ENCODE measurements at regions not wholly inside any gene's neighbourhood (a gene's known extent, or its start where the extent isn't known, plus 50 kb on each side); places are given as distances from the start of the nearest gene placed in this dataset.

- no peaks in the 10 kb centered on the region for H3F3A ChIP-seq (ENCODE audit: low read length, unreplicated experiment)
- no peaks in the 10 kb centered on the region for H3K9me2 ChIP-seq (replicated peaks; ENCODE audit: low read length)
- H2AFZ ChIP-seq (ENCODE audit: low read length), result no peak overlapping the region
- H3K9me3 ChIP-seq (ENCODE audit: low read length), result no peaks in the 10 kb centered on the region
- TF ChIP-seq EZH2 (IDR thresholded peaks at IDR 0.05; ENCODE audit: low read length, unreplicated experiment), result no peak
- TF ChIP-seq CTCF (conservative IDR thresholded peaks at IDR 0.05; ENCODE audit: low read depth, low read length), result no peak
- no peak for TF ChIP-seq EZH2phosphoT487 (IDR thresholded peaks at IDR 0.05; ENCODE audit: borderline replicate concordance, low read length)
- no TSS peak for BruUV-seq (replicated peaks)
- H3K36me3 ChIP-seq (ENCODE audit: low read depth, low read length), result no peaks in the 10 kb centered on the region
- CTCF ChIA-PET, result interaction anchor here (0.6 kb wide), 1 partner anchor 688 kb away, joined by 3 read pairs; no protein-coding TSS in a partner anchor
- intact Hi-C loops (cut with micrococcal nuclease), result no loop called here
- no peak for DNase-seq
- H3K4me3 ChIP-seq (ENCODE audit: low read length), result no peak overlapping the region
- ATAC-seq, result no peak
- no peaks in the 10 kb centered on the region for H3K4me1 ChIP-seq (ENCODE audit: insufficient read depth, low read length)
- H3K27ac ChIP-seq (ENCODE audit: low read length), result no peak overlapping the region
- no peak overlapping the region for H3K9ac ChIP-seq (ENCODE audit: low read length)
- POLR2A ChIA-PET (ENCODE audit: unreplicated experiment), result no interaction called here
- no peak overlapping the region for H3K4me2 ChIP-seq (ENCODE audit: low read length)
- no peaks in the 10 kb centered on the region for H3K27me3 ChIP-seq (ENCODE audit: low read length)
- H4K20me1 ChIP-seq (ENCODE audit: low read length), result no peaks in the 10 kb centered on the region
- H3K79me2 ChIP-seq (ENCODE audit: low read length), result no peaks in the 10 kb centered on the region
Observed at GRCh38 chr12:30104971-30105370, 321.2 kb upstream of the TMTC1 start.

GRCh38 chr12:30100741-30101140 lies 317.0 kb upstream of the TMTC1 start:
- Histone ChIP-seq H3K4me1 (ENCODE audit: insufficient read depth, low read length) (no peaks in the 10 kb centered on the region), H3K9me3 (ENCODE audit: low read length) (no peaks in the 10 kb centered on the region), H3K9ac (ENCODE audit: low read length) (no peak overlapping the region), H3K36me3 (ENCODE audit: low read depth, low read length) (no peaks in the 10 kb centered on the region), H4K20me1 (ENCODE audit: low read length) (no peaks in the 10 kb centered on the region), H2AFZ (ENCODE audit: low read length) (no peak overlapping the region), H3K4me2 (ENCODE audit: low read length) (no peak overlapping the region), H3K9me2 (replicated peaks; ENCODE audit: low read length) (no peaks in the 10 kb centered on the region), H3K27ac (ENCODE audit: low read length) (no peak overlapping the region), H3K27me3 (ENCODE audit: low read length) (no peaks in the 10 kb centered on the region), H3K4me3 (ENCODE audit: low read length) (no peak overlapping the region), H3K79me2 (ENCODE audit: low read length) (no peaks in the 10 kb centered on the region), H3F3A (ENCODE audit: low read length, unreplicated experiment) (no peaks in the 10 kb centered on the region)
- no peak for ATAC-seq
- TF ChIP-seq EZH2 (IDR thresholded peaks at IDR 0.05; ENCODE audit: low read length, unreplicated experiment), result no peak
- no peak for TF ChIP-seq EZH2phosphoT487 (IDR thresholded peaks at IDR 0.05; ENCODE audit: borderline replicate concordance, low read length)
- TF ChIP-seq CTCF (conservative IDR thresholded peaks at IDR 0.05; ENCODE audit: low read depth, low read length), result no peak
- DNase-seq, result no peak
- ChIA-PET POLR2A (ENCODE audit: unreplicated experiment) (no interaction called here), CTCF (no interaction called here)
- intact Hi-C loops (cut with micrococcal nuclease), result no loop called here
- BruUV-seq (replicated peaks), result no TSS peak

GRCh38 chr12:30098677-30099076 lies 314.9 kb upstream of the TMTC1 start:
- ChIA-PET CTCF (no interaction called here), POLR2A (ENCODE audit: unreplicated experiment) (no interaction called here)
- Histone ChIP-seq H3K79me2 (ENCODE audit: low read length) (no peaks in the 10 kb centered on the region), H3K4me3 (ENCODE audit: low read length) (no peak overlapping the region), H3F3A (ENCODE audit: low read length, unreplicated experiment) (no peaks in the 10 kb centered on the region), H3K9me3 (ENCODE audit: low read length) (no peaks in the 10 kb centered on the region), H3K27me3 (ENCODE audit: low read length) (no peaks in the 10 kb centered on the region), H3K9ac (ENCODE audit: low read length) (no peak overlapping the region), H2AFZ (ENCODE audit: low read length) (no peak overlapping the region), H3K36me3 (ENCODE audit: low read depth, low read length) (no peaks in the 10 kb centered on the region), H4K20me1 (ENCODE audit: low read length) (no peaks in the 10 kb centered on the region), H3K9me2 (replicated peaks; ENCODE audit: low read length) (no peaks in the 10 kb centered on the region), H3K27ac (ENCODE audit: low read length) (no peak overlapping the region), H3K4me1 (ENCODE audit: insufficient read depth, low read length) (no peaks in the 10 kb centered on the region), H3K4me2 (ENCODE audit: low read length) (no peak overlapping the region)
- DNase-seq (no peak), ATAC-seq (no peak)
- intact Hi-C loops (cut with micrococcal nuclease), result no loop called here
- no TSS peak for BruUV-seq (replicated peaks)
- TF ChIP-seq EZH2phosphoT487 (IDR thresholded peaks at IDR 0.05; ENCODE audit: borderline replicate concordance, low read length) (no peak), EZH2 (IDR thresholded peaks at IDR 0.05; ENCODE audit: low read length, unreplicated experiment) (no peak)
